Right hindlimb (tissue), 1 donor: ENCODE measurements at regions not wholly inside any gene's neighbourhood (a gene's known extent, or its start where the extent isn't known, plus 50 kb on each side); places are given as distances from the start of the nearest gene placed in this dataset.
"Not testable (repeated sequence)": the region's sequence is repeated elsewhere in the genome, so short reads cannot be mapped to it uniquely, and the experiment has no call there.

Experiments
- DNase-seq: peaks from one replicate; pipeline ENCODE4 v3.0.0-alpha.2; 2018

DNA sequence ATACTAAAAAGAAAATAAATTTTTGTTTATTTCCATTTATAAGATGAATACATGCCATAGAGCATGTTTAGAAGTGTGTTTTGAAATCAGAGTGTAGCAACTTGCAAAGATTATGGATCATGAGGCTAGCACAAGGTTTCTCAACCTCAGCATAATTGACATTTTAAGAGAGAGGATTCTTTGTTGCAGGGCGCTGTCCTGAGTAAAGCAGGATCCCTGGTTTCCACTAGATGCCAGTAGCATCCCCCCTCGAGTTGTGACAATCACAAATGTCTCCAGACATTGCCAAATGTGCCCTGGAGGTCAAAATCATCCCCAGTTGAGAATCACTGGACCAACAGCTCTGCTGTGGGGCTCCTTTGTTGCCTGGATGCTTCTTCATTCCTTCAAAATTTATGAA lies 128.5 kb upstream of the RBMS3 start:
- DNase-seq, result no peak

DNA sequence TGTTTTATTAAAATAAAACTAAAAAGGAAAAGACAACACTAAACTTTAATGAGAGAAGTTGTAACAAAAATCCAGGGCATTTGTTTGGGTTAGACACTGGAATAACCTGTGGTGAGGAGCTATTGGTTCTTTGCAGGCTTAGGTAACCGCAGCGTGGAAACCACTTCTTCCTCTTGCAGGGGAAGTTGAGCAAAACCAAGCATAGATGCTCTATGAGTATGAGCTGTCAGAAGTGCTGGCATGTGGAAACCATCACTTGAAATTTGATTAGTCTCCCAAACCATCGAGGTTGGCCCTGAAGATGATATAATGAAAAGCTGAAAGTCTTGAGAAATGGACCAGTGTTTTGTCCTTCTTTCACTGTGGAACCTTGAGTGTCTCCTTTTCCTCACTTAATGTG lies 127.1 kb upstream of the RBMS3 start:
- no peak for DNase-seq

DNA sequence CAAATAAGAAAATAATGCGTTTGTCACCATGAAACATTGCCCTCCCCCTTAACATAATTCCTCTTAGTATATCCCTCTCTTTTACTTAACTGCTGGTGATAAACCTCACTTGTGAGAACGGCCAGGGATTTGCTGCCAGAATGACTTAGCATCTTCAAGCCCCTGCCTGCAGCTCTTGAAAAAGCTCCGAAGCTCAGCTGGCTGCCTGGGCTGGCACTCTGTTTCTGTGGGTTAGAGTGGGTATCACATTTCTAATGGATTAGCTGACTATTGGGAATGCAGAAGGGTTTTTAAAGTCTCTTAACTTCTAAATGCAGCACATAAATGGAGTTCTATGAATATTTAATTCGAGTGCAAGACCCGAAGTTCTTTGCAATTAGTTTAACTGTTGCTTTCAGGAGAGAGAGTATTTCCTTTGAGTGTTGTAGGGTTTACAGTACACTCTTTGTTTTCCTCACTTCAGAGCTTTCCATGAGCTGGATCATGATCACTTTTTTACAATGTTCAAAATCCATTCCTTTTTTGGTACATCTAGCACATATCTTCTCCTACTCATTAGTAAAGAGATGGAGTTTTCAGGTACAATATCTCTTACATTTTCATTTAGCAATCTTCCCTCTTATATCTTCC lies 124.7 kb upstream of the RBMS3 start:
- DNase-seq, result peak; percentile 49

DNA sequence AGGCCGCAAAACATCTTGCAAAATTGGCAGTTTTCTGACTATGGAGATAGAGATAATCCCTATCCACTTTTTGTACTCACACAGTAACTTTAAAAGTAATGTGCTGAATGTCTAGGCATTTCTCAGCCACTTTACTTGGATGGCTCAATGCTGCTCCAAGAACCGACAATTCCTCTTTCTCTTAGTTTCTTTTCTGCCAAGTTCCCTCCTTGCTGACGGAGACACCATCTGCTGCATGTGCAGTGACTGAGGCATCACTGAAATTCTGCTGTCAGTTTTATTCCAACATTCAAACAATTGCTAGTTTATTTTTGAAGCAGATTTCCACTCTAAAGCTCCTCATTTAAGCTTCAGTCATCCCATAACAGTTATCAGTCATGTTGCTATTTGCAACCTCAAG lies 116.0 kb upstream of the RBMS3 start:
- no peak for DNase-seq

DNA sequence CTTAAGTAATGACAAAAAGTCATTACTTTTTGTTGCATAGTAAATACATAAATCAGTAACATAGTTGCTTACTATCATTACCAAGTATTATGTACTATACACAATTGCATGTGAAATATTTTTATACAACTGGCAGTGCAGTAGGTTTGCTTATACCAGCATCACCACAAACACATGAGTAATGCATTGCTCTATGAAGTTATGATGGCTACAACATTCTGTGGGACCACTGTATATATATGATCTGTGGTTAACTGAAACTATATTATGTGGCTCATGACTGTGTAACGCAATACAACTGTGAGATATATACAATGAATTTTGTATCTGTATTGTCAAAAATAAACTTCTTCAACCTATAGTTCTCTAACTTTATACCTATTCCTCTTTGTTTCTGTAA lies 113.7 kb upstream of the RBMS3 start:
- DNase-seq, result no peak

DNA sequence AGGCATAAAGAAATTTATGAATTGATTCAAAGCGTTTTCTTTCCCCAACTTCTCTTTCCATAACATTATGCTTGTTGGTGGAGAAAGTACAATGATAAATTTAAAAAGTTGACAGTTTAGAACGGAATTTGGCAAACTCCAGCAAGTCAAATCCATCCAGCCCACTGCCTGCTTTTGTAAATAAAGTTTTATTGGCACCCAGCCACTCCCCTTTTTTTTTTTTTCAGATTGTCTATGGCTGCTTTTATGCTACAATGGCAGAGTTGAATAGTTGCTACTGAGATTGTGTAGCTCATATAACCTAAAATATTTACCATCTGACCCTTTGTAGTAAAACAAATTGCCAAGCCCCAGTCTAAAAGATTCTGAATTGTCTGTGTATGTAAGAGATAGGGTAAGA lies 112.8 kb upstream of the RBMS3 start:
- no peak for DNase-seq

DNA sequence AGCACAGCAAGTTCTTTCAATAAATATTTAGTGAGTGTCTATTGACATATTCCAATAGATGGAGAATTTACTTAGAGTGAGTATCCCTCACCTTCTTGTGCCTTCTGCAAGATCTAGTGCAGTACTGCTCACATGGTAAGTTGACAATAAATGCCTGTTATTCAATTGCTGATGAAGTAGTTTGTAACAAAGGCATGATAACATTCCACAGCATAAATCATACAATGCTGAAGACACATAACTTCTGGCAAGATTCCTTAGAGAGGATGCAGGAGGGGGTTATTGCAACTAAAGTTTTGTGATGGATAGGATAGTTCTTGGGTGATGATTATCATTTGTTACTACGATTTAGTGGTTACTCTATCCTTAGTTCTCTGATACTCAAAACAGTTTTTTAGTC lies 112.2 kb upstream of the RBMS3 start:
- no peak for DNase-seq

DNA sequence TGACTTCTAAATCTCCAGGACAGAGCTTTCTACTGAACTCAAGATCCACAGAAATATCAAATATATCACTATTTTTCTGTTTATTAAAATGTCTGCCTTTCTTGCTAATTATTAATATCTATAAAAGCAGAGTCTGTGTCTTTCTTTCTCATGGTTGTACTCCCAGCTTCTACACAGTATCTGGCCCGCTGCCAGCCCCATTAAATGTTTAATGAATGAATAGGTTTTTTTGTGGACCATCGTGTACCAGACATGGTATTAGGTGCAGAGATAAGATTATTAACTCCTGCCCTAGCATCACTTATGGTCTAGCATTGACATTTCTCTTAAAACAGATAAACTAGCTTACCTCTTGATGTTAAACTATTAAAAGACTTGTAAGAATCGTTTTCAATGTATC lies 111.4 kb upstream of the RBMS3 start:
- DNase-seq, result no peak

DNA sequence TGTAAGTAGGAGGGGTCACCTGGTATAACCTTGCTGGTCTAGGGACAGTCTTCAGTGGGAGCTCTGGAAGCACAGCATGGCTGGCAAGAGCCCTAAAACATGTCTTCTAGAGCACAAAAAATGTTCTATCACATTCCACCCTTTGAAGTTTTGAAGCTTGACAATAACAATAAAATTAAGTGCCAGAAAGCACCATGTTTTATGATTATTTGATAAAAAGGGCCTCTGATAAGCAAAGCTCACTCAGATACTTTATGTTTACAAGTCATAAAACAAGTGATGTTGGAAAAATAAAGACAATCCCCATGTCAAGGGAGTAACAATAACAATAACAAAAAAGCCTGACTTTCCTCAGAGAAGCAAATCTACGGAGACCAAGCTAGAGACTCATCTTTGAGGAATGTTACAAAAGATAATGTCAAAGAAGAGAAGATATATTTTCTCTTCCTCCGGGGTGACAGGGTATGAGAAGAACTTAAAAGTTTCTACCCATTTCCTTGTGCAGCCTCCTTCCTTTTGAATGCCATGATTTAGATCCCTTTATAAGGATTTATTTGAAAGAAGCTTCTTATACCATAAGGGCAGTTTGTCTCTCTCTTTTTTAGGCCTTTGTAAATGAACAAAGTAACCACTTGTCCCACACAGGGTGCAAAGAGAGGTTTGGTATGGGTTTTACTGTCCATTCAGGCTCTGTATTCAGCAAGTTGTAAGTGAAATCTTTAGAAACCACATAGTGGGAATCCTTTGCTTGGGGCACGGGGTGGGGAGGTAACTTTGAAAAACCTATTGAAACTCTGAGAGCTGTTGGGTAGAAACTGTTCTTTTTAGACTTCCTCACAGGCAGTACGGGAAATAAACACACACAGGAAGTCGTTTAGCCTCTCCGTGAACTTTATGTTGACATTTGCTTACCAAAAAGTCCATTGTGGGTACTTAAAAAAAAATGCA lies 109.6 kb upstream of the RBMS3 start:
- peak; percentile 33 for DNase-seq

DNA sequence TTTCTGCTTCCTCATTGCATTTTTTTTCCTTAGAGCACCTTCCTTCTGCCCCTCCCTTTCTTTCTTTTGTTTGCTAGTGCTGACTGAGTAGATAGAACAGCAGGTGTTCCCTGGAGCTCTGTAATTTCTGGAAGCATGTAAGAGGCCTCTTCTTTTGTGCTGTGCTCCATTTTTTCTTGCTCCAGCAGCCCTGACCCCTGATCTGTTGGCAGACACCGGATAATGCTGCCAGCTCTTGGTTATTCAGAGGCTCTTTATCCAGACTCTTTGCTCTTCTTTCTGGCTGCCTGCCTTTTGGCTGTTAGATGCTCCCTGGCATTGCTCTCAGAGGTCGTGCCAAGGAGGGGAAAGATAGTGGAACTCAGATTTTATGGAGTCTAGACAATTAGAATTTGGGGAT lies 104.4 kb upstream of the RBMS3 start:
- DNase-seq, result no peak

DNA sequence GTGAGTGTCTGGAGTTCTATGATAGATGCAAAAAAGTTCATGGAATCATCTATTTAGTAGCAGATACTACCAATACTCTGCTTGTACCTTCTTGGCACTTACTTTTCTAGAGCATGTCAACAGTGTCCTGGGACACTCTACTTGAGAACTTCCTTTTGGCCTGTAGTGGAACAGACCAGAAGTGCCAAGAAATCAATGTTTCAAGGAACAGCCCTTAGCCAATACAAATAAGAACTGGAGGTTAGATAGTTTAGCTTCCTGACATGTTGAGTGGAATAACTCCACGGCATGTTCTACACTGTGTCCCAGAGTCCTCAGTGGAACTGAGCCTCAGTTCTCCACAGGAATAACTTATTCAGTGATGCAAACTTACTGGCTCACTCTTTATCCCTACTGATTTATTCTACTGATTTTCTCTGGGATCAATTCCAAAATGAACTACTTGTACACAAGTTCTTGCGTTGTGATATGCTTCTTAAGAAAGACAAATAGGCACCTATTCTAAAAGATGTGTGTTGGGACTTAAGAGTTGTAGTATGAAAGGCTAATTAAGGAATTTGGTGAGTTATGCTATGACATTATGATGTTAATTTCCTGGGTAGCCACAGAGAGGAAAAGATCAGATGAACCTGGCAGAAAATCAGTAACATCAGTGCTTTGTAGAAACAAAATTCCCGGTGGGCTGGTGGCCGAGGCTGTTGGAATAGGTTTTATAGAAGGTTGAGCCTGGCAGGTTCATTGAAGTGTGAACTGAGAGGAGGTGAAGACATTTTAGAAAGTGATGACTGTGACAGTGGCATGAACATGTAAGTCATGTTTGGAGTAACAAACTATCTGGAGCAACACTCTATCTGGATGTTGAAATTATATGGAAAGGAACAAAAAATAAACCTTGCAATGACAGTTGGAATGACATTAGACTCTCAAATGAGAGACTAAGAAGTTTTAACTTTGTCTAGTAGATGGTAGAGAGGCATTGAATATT lies 101.8 kb upstream of the RBMS3 start:
- no peak for DNase-seq

DNA sequence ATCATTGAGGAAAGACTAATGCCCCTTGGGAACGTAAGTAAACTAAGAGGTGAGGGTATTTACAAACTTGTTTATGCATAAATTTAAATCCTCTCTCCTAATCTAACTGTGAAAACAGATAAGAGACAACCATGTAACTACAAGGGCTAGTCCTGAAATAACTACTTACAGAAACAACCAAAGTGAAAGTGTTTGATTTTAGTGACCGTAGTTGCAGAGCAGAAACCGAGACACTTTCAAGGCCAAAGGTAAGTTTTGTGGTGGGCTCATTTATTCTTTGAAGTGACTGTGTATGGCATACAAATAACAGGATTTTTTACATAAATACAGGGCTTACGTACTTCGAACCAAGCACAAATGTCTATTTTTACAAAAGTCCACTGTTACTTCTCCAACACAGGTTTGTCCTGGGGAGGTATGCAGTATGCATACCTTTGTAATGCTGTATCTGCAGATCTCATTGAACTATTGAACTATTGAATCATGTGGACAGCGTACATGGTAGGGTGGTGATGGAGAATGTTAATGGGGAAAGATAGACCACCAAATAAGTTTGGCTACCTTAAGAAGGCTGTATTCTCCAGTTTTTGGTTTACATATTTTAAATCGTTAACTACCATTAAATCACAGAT lies 99.6 kb upstream of the RBMS3 start:
- no peak for DNase-seq

DNA sequence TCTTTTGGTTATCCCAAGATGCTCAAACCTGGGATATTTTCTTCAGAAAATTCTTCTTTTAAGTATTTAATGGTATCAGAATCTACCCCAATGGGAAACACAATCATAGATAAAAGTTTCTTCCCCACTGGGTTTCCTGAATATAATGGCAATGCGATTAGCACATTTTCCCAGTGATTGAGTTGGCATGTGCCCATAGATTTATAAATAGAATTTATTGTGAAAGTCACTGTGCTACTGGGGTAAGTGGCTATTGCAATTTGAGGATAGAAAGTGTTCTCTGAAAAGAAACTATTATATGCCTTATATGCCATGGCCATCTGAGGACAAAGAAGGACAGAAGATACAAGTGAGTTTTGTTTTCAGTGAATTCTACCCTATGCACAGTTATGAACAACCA lies 99.0 kb upstream of the RBMS3 start:
- no peak for DNase-seq

DNA sequence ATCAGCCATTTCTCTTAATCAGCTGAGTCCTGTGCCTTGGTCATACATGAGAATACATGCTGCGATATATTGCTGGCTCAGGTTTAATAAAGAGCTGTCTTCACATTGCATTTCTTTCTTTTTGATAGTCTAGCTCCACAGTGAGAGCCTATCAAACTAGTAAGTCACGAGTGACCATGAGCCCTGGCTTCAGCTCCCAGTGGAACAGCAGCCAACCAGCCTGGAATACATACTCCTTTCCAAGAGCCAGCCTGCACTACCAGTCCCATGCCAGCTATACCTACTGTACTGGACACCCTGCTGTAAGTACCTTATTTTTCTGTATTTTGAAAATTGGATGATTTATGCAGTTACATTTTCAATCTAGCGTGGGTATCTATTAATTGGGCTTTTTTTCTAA lies 98.0 kb upstream of the RBMS3 start:
- DNase-seq, result not testable (repeated sequence)

DNA sequence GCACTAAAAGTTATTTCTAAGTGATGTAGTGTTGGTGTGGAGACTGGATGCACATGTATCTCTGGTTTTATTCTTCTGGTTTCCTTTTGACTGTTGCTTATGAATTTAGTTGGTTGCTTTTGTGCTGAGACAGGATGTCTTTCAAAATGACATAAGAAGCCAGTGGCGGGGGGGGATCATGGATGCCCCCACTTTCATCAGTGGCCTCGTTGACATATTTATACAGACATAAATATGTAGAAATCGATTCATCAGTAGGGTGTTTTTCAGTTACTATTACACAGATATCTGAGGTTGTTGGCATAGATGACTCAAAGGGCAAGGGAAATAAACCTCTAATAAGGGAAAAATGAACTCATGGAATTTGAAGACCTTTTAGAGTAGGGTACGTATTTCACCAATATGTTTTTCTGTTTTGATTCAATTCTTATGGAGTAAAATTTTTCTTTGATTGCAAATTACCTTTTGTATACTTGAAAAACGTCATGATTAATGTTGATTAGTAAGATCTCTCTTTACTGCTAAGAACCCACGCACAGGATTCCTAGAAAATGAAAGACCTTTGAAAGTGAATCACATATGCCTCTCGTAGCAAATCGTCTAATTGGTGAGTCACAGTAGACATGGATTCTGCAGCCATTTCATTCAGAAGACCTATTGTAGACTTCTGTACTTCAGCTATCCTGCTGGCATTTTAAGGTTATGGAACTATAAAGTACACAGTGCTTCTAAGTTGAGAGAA lies 97.4 kb upstream of the RBMS3 start:
- DNase-seq, result no peak

DNA sequence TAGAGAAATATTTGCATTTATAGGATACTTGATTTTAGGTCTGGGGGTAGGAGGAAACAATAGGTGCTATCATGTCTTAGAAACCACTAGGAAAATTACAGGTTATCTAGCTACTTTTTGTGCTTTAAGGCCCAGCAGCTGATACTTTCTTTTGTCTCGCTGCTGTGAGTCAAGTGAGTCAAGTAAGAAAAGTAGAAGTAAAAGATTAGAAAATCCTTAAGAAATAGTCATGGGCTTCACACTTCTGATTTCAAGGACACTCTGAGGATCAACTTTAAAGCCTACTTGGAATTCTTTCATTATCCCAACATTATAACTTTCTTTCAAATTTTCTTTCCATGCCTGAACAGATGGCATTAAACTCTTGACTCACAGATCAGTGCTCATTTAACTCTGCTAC lies 95.2 kb upstream of the RBMS3 start:
- no peak for DNase-seq

DNA sequence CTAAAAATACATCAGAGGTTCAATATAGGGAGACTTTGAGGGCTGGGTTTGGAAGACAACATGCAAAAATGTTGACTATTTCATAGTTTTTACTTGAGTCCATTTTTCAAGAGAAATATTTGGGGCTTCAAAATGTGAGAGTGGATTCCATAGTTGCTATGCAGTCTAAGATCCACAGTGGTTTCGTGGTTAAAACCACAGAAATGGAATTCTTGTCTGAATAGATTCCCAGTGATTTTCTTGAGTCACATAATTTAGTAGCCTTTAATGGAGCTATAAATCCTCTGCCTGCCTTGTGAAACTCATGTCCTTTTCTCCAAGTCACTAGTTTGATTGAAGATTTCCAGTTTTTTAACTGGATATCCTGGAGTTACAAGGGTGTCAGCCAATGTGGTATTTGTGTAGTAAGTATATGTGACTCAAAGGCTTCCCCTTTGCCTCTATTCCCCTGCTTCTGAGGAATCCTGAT lies 94.7 kb upstream of the RBMS3 start:
- DNase-seq, result no peak

DNA sequence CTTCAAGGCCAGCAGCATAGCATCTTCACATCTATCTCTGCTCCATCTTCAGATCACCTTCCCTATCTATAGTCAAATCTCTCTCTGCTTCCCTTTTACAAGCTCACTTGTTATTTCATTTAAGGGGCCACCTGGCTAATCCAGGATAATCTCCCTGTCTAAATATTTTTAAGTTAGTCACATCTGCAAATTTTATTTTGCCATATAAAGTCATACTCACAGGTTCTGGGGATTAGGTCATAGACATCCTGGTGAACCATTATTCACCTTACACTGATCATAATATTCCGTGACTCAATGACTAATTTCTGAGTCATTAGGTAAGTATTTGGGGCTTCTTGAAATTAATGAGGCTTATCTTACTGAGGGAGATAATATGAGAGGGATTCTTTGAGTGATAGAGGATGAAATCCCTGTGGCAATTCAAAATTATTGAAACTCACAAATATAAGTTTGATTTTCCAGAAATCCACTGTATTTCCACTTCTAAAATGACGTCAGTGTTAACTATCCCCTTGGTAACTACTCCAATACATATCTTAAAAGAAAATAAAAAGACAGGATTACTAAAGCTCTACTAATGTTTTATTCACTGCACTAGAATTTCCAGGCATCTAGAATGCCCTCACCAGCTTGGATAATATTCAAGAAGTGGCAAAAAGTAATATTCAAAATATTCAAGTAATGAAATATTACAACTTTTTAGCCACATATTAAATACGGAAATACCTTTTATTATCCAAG lies 93.7 kb upstream of the RBMS3 start:
- no peak for DNase-seq

DNA sequence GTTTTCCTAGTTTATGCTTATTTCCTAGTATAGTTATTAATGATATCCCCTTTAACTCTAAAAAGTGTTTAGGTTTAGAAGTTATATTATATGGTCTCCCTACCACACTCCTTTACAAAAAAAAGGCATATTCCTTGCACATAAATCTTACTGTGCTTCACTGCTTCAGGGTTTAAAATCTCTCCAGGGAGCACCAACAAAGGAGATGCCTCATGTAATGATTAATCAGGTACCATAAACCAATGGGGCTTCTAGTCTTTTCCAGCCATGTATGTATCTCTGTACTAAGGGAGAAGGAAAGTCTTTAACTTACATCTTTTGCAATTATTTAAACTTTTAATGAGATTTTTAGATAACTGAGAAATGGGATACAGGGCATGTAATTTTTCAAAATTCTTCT lies 91.5 kb upstream of the RBMS3 start:
- DNase-seq, result no peak

DNA sequence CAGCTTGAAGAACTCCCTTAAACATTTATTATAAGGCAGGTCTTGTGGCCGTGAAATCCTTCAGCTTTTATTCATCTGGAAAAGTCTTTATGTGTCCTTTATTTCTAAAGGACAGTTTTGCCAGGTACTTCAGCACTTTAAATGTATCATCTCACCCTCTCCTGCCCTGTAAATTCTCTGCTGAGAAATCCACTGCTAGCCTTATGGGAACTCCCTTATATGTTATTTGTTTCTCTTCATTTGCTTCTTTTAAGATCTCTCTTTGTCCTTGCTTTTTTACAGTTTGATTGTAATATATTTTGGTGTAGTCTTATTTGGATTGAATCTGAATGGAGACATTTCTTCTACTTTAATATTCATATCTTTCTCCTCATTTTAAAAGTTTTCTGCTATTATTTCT lies 86.7 kb upstream of the RBMS3 start:
- no peak for DNase-seq

DNA sequence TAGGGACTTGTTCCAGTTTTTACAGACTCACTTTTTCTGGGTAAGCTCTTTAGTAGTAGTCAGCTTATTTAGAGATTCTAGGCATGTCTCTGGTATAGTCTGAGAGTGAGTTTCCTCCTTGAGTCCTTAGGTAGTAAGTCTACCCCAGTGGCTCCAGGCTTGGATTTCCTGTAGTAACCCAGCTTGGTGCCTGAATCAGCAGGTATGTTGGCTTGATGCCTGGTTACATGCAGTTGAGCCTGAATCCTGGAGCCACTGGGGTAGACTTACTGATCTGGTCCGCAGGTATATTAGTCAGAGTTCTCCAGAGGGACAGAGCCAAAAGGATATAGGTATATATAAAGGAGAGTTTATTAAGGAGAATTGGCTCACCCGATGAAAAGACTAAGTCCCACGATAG lies 85.8 kb upstream of the RBMS3 start:
- no peak for DNase-seq
